GM18517 (cell line): ENCODE measurements at regions not wholly inside any gene's neighbourhood (a gene's known extent, or its start where the extent isn't known, plus 50 kb on each side); places are given as distances from the start of the nearest gene placed in this dataset.

Experiments used
- ATAC-seq: cut with Tn5 transposase; IDR thresholded peaks from one replicate; pipeline ENCODE4 v1.9.1; 2021; ENCODE audit warnings: mild to moderate bottlenecking, moderate library complexity; ENCODE audit not compliant: unreplicated experiment

- no peak for ATAC-seq
Measured at GRCh38 chr12:40172879-40173278, 51.9 kb upstream of the LRRK2 start.

DNA sequence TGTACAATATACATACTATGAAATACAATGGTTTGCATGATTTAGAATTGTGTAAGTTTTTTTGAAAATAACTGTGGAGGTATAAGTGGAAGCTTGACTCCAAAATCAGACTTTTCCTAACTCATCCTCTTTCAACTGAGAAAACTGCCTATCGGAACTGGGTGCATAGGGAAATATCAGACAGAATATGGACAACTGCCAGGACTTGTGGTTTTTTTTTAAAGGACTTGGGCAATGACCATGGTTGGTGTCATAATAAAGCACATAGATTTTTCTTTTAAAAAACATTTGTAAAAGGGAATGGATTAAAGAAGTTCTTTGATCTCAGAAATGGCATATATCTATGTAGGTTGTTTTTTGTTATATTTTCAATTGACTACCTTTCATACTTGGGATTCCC lies 53.3 kb upstream of the LRRK2 start:
- no peak for ATAC-seq

GRCh38 chr12:40171066-40171465 lies 53.7 kb upstream of the LRRK2 start:
- ATAC-seq = no peak

DNA sequence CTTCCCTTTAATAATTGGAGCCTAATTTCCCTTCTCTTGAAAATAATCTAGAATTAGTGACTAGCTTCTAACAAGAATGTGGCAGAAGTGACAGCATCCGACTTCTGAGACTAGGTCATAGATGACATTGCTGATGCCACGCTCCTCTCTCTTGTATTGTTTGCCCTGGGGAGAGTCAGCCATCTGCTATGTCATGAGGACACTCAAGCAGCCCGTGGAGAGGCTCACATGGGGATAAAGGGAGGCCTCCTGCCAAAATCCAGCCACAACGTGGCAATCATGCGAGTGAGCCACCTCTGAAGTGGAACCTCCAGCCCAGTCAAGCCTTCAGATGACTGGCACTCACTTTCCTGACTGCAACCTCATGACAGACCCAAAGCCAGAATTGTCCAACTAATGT lies 54.2 kb upstream of the LRRK2 start:
- no peak for ATAC-seq

- ATAC-seq = peak; percentile 98
Measured at GRCh38 chr12:40168868-40169267, 55.9 kb upstream of the LRRK2 start.

DNA sequence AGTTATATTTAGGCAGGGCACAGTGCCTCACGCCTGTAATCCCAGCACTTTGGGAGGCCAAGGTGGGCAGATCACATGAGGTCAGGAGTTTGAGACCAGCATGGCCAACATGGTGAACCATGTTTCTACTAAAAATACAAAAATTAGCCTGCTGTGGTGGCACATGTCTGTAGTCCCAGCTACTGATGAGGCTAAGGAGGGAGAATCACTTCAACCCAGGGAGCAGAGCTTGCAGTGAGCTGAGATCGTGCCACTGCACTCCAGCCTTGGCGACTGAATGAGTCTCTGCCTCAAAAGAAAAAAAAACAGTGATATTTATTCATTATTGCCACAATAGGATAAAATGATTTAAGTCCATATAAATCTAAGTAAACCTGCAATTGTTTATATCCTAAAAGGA lies 56.4 kb upstream of the LRRK2 start:
- ATAC-seq = peak; percentile 22

GRCh38 chr12:40168001-40168400 lies 56.8 kb upstream of the LRRK2 start:
- peak; percentile 67 for ATAC-seq

DNA sequence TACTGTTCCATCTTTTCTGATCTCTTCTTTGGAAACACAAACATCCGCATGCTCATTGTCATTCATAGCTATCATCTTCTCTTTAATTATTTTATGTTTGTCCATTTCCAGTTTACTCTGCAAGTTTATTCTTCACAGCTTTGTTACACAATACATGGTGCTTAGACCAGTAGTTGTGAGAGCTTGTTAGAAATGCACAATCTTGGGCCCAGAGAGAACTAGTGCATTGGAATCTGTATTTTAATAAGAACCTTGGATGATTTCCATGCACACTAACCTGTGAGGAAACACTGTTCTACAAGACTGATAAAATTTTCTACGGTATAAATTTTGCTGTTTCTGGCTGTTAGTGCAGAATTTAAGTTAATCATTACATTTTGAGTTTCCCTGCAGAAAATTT lies 59.3 kb upstream of the SLC2A13 start:
- ATAC-seq = no peak

- ATAC-seq = no peak
Measured at GRCh38 chr12:40164034-40164433, 58.2 kb upstream of the SLC2A13 start.

- no peak for ATAC-seq
Measured at GRCh38 chr12:40162033-40162432, 56.2 kb upstream of the SLC2A13 start.

- peak; percentile 63 for ATAC-seq
Measured at GRCh38 chr12:40158592-40159111, 52.8 kb upstream of the SLC2A13 start.

DNA sequence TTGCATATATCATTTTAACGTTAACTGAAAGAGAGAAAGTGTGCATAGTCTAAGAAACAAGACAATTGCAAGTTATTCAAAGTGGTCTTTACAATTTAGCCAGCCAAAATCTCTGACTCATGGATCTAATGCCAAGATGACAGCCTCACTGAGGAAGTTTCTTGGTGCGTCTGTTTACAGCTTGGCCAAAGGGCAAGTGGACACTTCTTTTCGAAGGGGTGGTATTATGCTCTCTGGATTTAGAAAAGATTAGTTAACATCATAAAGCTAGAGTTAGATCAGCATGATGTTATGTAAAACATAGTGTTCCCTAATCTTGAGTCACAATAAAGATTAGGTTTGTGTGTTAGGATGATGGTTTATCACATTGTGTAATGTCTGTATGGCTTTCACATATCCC lies 51.5 kb upstream of the SLC2A13 start:
- ATAC-seq = no peak

GRCh38 chr12:40156021-40156764 lies 50.3 kb upstream of the SLC2A13 start:
- ATAC-seq = no peak
